Upper lobe of left lung (tissue), 4 donors: ENCODE measurements at regions not wholly inside any gene's neighbourhood (a gene's known extent, or its start where the extent isn't known, plus 50 kb on each side); places are given as distances from the start of the nearest gene placed in this dataset.

Experiments
- CTCF ChIP-seq, 6 experiments: fragments of 450-650 bp in 4 of 6; fragments of 200-600 bp in 2 of 6; sonication (generic) in 2 of 6; IDR thresholded peaks; one replicate each; pipeline ENCODE4 v1.5.1; 2016 to 2019; ENCODE audit warnings: antibody characterized with exemption in 6 of 6
- POLR2A ChIP-seq, 4 donors: fragments of 450-650 bp; IDR thresholded peaks; one replicate each; pipeline ENCODE4 v1.5.1; 2016 to 2017; ENCODE audit warnings: antibody characterized with exemption in 4 of 4, mild to moderate bottlenecking in 2 of 4

- TF ChIP-seq CTCF (IDR thresholded peaks at IDR 0.05) (no peak), POLR2A (IDR thresholded peaks at IDR 0.05) (no peak)
Measured at GRCh38 chr20:53655625-53656292, 62.1 kb upstream of the ZNF217 start.
